ENCODE measurements at regions not wholly inside any gene's neighbourhood (a gene's known extent, or its start where the extent isn't known, plus 50 kb on each side); places are given as distances from the start of the nearest gene placed in this dataset.

- no peaks in the 10 kb centered on the region for H3K27me3 ChIP-seq (ENCODE audit: insufficient read depth, low read length, poor library complexity, severe bottlenecking)
- no peak overlapping the region for H3K27ac Mint-ChIP-seq
- ChIA-PET CTCF (no interaction called here), POLR2A (no interaction called here)
- peaks cover 0 to 16% (median 11%) of the 10 kb centered on the region in 5 donors for H3K9me3 Mint-ChIP-seq
- no peaks in the 10 kb centered on the region for H3K4me1 ChIP-seq (ENCODE audit: insufficient read depth, low read length)
- H3K4me3 ChIP-seq (ENCODE audit: low read length): no peak overlapping the region
- no peak overlapping the region for H3K4me3 Mint-ChIP-seq
- H3K36me3 ChIP-seq (ENCODE audit: insufficient read depth, low read length): no peaks in the 10 kb centered on the region
- H3K27ac ChIP-seq (ENCODE audit: low read depth, low read length): no peak overlapping the region
- H3K9me3 ChIP-seq (ENCODE audit: low read length): no peaks in the 10 kb centered on the region
- no peak for DNase-seq
- peaks cover 0 to 4% of the 10 kb centered on the region in 2 donors for H3K27me3 Mint-ChIP-seq
- H3K4me1 Mint-ChIP-seq: no peaks in the 10 kb centered on the region
- no peaks in the 10 kb centered on the region for H3K36me3 Mint-ChIP-seq
Observed at GRCh38 chr2:2754940-2755339, 423.9 kb upstream of the MYT1L start.

GRCh38 chr2:2751715-2752315 lies 420.7 kb upstream of the MYT1L start:
- H3K36me3 Mint-ChIP-seq: no peaks in the 10 kb centered on the region
- no peaks in the 10 kb centered on the region for H3K4me1 Mint-ChIP-seq
- peaks cover 0 to 16% (median 11%) of the 10 kb centered on the region in 5 donors for H3K9me3 Mint-ChIP-seq
- no peak overlapping the region for H3K4me3 Mint-ChIP-seq
- Histone ChIP-seq H3K4me1 (ENCODE audit: insufficient read depth, low read length) (no peaks in the 10 kb centered on the region), H3K27me3 (ENCODE audit: insufficient read depth, low read length, poor library complexity, severe bottlenecking) (no peaks in the 10 kb centered on the region), H3K27ac (ENCODE audit: low read depth, low read length) (no peak overlapping the region), H3K36me3 (ENCODE audit: insufficient read depth, low read length) (no peaks in the 10 kb centered on the region), H3K4me3 (ENCODE audit: low read length) (no peak overlapping the region), H3K9me3 (ENCODE audit: low read length) (no peaks in the 10 kb centered on the region)
- no peak overlapping the region for H3K27ac Mint-ChIP-seq
- CTCF ChIA-PET: no interaction called here
- no peak for DNase-seq
- peaks cover 0 to 4% of the 10 kb centered on the region in 2 donors for H3K27me3 Mint-ChIP-seq
- POLR2A ChIA-PET: no interaction called here

- no peak overlapping the region for H3K27ac Mint-ChIP-seq
- Histone ChIP-seq H3K27me3 (ENCODE audit: insufficient read depth, low read length, poor library complexity, severe bottlenecking) (no peaks in the 10 kb centered on the region), H3K4me3 (ENCODE audit: low read length) (no peak overlapping the region), H3K27ac (ENCODE audit: low read depth, low read length) (no peak overlapping the region), H3K4me1 (ENCODE audit: insufficient read depth, low read length) (no peaks in the 10 kb centered on the region), H3K36me3 (ENCODE audit: insufficient read depth, low read length) (no peaks in the 10 kb centered on the region), H3K9me3 (ENCODE audit: low read length) (no peaks in the 10 kb centered on the region)
- peaks cover 0 to 16% (median 11%) of the 10 kb centered on the region in 5 donors for H3K9me3 Mint-ChIP-seq
- no peak for DNase-seq
- ChIA-PET POLR2A (no interaction called here), CTCF (no interaction called here)
- no peaks in the 10 kb centered on the region for H3K36me3 Mint-ChIP-seq
- peaks cover 0 to under 1% of the 10 kb centered on the region in 2 donors for H3K27me3 Mint-ChIP-seq
- no peak overlapping the region for H3K4me3 Mint-ChIP-seq
- no peaks in the 10 kb centered on the region for H3K4me1 Mint-ChIP-seq
Observed at GRCh38 chr2:2750867-2751714, 420.0 kb upstream of the MYT1L start.

GRCh38 chr2:2749206-2749598 lies 418.1 kb upstream of the MYT1L start:
- no peak overlapping the region for H3K4me3 Mint-ChIP-seq

GRCh38 chr2:2748399-2749205 lies 417.5 kb upstream of the MYT1L start:
- no peaks in the 10 kb centered on the region for H3K4me1 Mint-ChIP-seq
- H3K36me3 Mint-ChIP-seq: no peaks in the 10 kb centered on the region
- ChIA-PET POLR2A (no interaction called here), CTCF (no interaction called here)
- peaks cover 3 to 9% (median 4%) of the 10 kb centered on the region in 5 donors for H3K9me3 Mint-ChIP-seq
- no peak for DNase-seq
- H3K27me3 Mint-ChIP-seq: peaks cover 0 to 2% of the 10 kb centered on the region in 2 donors
- no peak overlapping the region for H3K27ac ChIP-seq (ENCODE audit: low read depth, low read length)
- H3K36me3 ChIP-seq (ENCODE audit: insufficient read depth, low read length): no peaks in the 10 kb centered on the region
- H3K4me1 ChIP-seq (ENCODE audit: insufficient read depth, low read length): no peaks in the 10 kb centered on the region
- no peaks in the 10 kb centered on the region for H3K9me3 ChIP-seq (ENCODE audit: low read length)
- no peak overlapping the region for H3K4me3 Mint-ChIP-seq
- H3K4me3 ChIP-seq (ENCODE audit: low read length): no peak overlapping the region
- no peaks in the 10 kb centered on the region for H3K27me3 ChIP-seq (ENCODE audit: insufficient read depth, low read length, poor library complexity, severe bottlenecking)
- H3K27ac Mint-ChIP-seq: no peak overlapping the region

More at GRCh38 chr2:2749206-2749598, 418.1 kb upstream of the MYT1L start:
- no peaks in the 10 kb centered on the region for H3K36me3 ChIP-seq (ENCODE audit: insufficient read depth, low read length)
- H3K36me3 Mint-ChIP-seq: no peaks in the 10 kb centered on the region
- peaks cover 3 to 9% (median 7%) of the 10 kb centered on the region in 5 donors for H3K9me3 Mint-ChIP-seq
- no peak overlapping the region for H3K4me3 ChIP-seq (ENCODE audit: low read length)
- H3K9me3 ChIP-seq (ENCODE audit: low read length): no peaks in the 10 kb centered on the region
- no peaks in the 10 kb centered on the region for H3K27me3 ChIP-seq (ENCODE audit: insufficient read depth, low read length, poor library complexity, severe bottlenecking)
- H3K4me1 Mint-ChIP-seq: no peaks in the 10 kb centered on the region
- no peak for DNase-seq
- no peak overlapping the region for H3K27ac Mint-ChIP-seq
- H3K27ac ChIP-seq (ENCODE audit: low read depth, low read length): no peak overlapping the region
- ChIA-PET CTCF (no interaction called here), POLR2A (no interaction called here)
- no peaks in the 10 kb centered on the region for H3K27me3 Mint-ChIP-seq
- no peaks in the 10 kb centered on the region for H3K4me1 ChIP-seq (ENCODE audit: insufficient read depth, low read length)

GRCh38 chr2:2747797-2748301 lies 416.8 kb upstream of the MYT1L start:
- no peaks in the 10 kb centered on the region for H3K4me1 ChIP-seq (ENCODE audit: insufficient read depth, low read length)
- H3K36me3 ChIP-seq (ENCODE audit: insufficient read depth, low read length): no peaks in the 10 kb centered on the region
- no peak for DNase-seq
- H3K27ac Mint-ChIP-seq: no peak overlapping the region
- H3K4me3 Mint-ChIP-seq: no peak overlapping the region
- no peaks in the 10 kb centered on the region for H3K36me3 Mint-ChIP-seq
- no peak overlapping the region for H3K27ac ChIP-seq (ENCODE audit: low read depth, low read length)
- H3K4me1 Mint-ChIP-seq: no peaks in the 10 kb centered on the region
- ChIA-PET CTCF (no interaction called here), POLR2A (no interaction called here)
- no peaks in the 10 kb centered on the region for H3K27me3 ChIP-seq (ENCODE audit: insufficient read depth, low read length, poor library complexity, severe bottlenecking)
- peaks cover 0 to 2% of the 10 kb centered on the region in 2 donors for H3K27me3 Mint-ChIP-seq
- H3K9me3 Mint-ChIP-seq: peaks cover 0 to 7% (median 4%) of the 10 kb centered on the region in 5 donors
- H3K4me3 ChIP-seq (ENCODE audit: low read length): no peak overlapping the region
- no peaks in the 10 kb centered on the region for H3K9me3 ChIP-seq (ENCODE audit: low read length)

GRCh38 chr2:2746731-2747130 lies 415.7 kb upstream of the MYT1L start:
- Mint-ChIP-seq H3K36me3 (no peaks in the 10 kb centered on the region), H3K27me3 (peaks cover 0 to 2% of the 10 kb centered on the region in 2 donors), H3K9me3 (peaks cover 0 to 6% (median 2%) of the 10 kb centered on the region in 5 donors), H3K27ac (no peak overlapping the region), H3K4me3 (no peak overlapping the region), H3K4me1 (no peaks in the 10 kb centered on the region)
- Histone ChIP-seq H3K27me3 (ENCODE audit: insufficient read depth, low read length, poor library complexity, severe bottlenecking) (no peaks in the 10 kb centered on the region), H3K9me3 (ENCODE audit: low read length) (no peaks in the 10 kb centered on the region), H3K4me1 (ENCODE audit: insufficient read depth, low read length) (no peaks in the 10 kb centered on the region), H3K36me3 (ENCODE audit: insufficient read depth, low read length) (no peaks in the 10 kb centered on the region), H3K27ac (ENCODE audit: low read depth, low read length) (no peak overlapping the region), H3K4me3 (ENCODE audit: low read length) (no peak overlapping the region)
- POLR2A ChIA-PET: no interaction called here
- CTCF ChIA-PET: no interaction called here
- no peak for DNase-seq
